ENCODE measurements at regions not wholly inside any gene's neighbourhood (a gene's known extent, or its start where the extent isn't known, plus 50 kb on each side); places are given as distances from the start of the nearest gene placed in this dataset.
A peak's percentile ranks its signal among the peaks of the same experiment; 100 is the strongest.
"Not testable (repeated sequence)": the region's sequence is repeated elsewhere in the genome, so short reads cannot be mapped to it uniquely, and the experiment has no call there.

- H3K27ac ChIP-seq (ENCODE audit: low read length); H3K36me3 ChIP-seq (ENCODE audit: control insufficient read depth, insufficient read depth, low read length); H3K27me3 ChIP-seq (ENCODE audit: control insufficient read depth, insufficient read depth, low read length); DNase-seq (ENCODE audit: low read depth, low spot score); H3K4me3 ChIP-seq (ENCODE audit: low read length); H3K9me3 ChIP-seq (ENCODE audit: control insufficient read depth, insufficient read depth, low read length); H3K4me1 ChIP-seq (ENCODE audit: control insufficient read depth, insufficient read depth, low read length): not testable (repeated sequence)
- no CpG with 5 or more reads among the region's 1 CpG for WGBS (ENCODE audit: insufficient coverage, insufficient read length)
Observed at GRCh38 chr1:58167131-58167530, 379.4 kb downstream of the OMA1 start.

GRCh38 chr1:58166417-58166816 is 380.1 kb downstream of the OMA1 start:
- H3K4me3 ChIP-seq (ENCODE audit: low read length) = no peak overlapping the region
- no peaks in the 10 kb centered on the region for H3K27me3 ChIP-seq (ENCODE audit: control insufficient read depth, insufficient read depth, low read length)
- H3K9me3 ChIP-seq (ENCODE audit: control insufficient read depth, insufficient read depth, low read length) = no peaks in the 10 kb centered on the region
- no peak overlapping the region for H3K27ac ChIP-seq (ENCODE audit: low read length)
- H3K36me3 ChIP-seq (ENCODE audit: control insufficient read depth, insufficient read depth, low read length) = no peaks in the 10 kb centered on the region
- WGBS (ENCODE audit: insufficient coverage, insufficient read length) = no CpG with 5 or more reads among the region's 3 CpGs
- H3K4me1 ChIP-seq (ENCODE audit: control insufficient read depth, insufficient read depth, low read length) = 0 out of 2 replicates have a peak, but pooled peaks cover 1% of the 10 kb centered on the region
- no peak for DNase-seq (ENCODE audit: low read depth, low spot score)

GRCh38 chr1:58165073-58165472 is 381.5 kb downstream of the OMA1 start:
- DNase-seq (ENCODE audit: low read depth, low spot score) = no peak
- Histone ChIP-seq H3K27ac (ENCODE audit: low read length) (no peak overlapping the region), H3K4me1 (ENCODE audit: control insufficient read depth, insufficient read depth, low read length) (0 out of 2 replicates have a peak, but pooled peaks cover 1% of the 10 kb centered on the region), H3K9me3 (ENCODE audit: control insufficient read depth, insufficient read depth, low read length) (no peaks in the 10 kb centered on the region), H3K27me3 (ENCODE audit: control insufficient read depth, insufficient read depth, low read length) (no peaks in the 10 kb centered on the region), H3K4me3 (ENCODE audit: low read length) (no peak overlapping the region), H3K36me3 (ENCODE audit: control insufficient read depth, insufficient read depth, low read length) (no peaks in the 10 kb centered on the region)
- WGBS (ENCODE audit: insufficient coverage, insufficient read length) = no CpG with 5 or more reads among the region's 6 CpGs

GRCh38 chr1:58162952-58163550 is 383.5 kb downstream of the OMA1 start:
- no peaks in the 10 kb centered on the region for H3K9me3 ChIP-seq (ENCODE audit: control insufficient read depth, insufficient read depth, low read length)
- peak; percentile 64 for DNase-seq (ENCODE audit: low read depth, low spot score)

GRCh38 chr1:58159434-58159830 is 387.1 kb downstream of the OMA1 start:
- H3K27me3 ChIP-seq (ENCODE audit: control insufficient read depth, insufficient read depth, low read length) = no peaks in the 10 kb centered on the region
- no peak overlapping the region for H3K4me3 ChIP-seq (ENCODE audit: low read length)
- H3K9me3 ChIP-seq (ENCODE audit: control insufficient read depth, insufficient read depth, low read length) = no peaks in the 10 kb centered on the region
- no peaks in the 10 kb centered on the region; the same call in 1 of the 2 replicates for H3K4me1 ChIP-seq (ENCODE audit: control insufficient read depth, insufficient read depth, low read length)
- no peaks in the 10 kb centered on the region for H3K36me3 ChIP-seq (ENCODE audit: control insufficient read depth, insufficient read depth, low read length)
- WGBS (ENCODE audit: insufficient coverage, insufficient read length) = no CpG with 5 or more reads among the region's 3 CpGs
- no peak for DNase-seq (ENCODE audit: low read depth, low spot score)
- no peak overlapping the region for H3K27ac ChIP-seq (ENCODE audit: low read length)

More at GRCh38 chr1:58162952-58163550, 383.5 kb downstream of the OMA1 start:
- Histone ChIP-seq H3K4me1 (ENCODE audit: control insufficient read depth, insufficient read depth, low read length) (no peaks in the 10 kb centered on the region), H3K4me3 (ENCODE audit: low read length) (no peak overlapping the region), H3K27me3 (ENCODE audit: control insufficient read depth, insufficient read depth, low read length) (no peaks in the 10 kb centered on the region), H3K36me3 (ENCODE audit: control insufficient read depth, insufficient read depth, low read length) (no peaks in the 10 kb centered on the region), H3K27ac (ENCODE audit: low read length) (no peak overlapping the region)
- no CpG with 5 or more reads among the region's 9 CpGs for WGBS (ENCODE audit: insufficient coverage, insufficient read length)

GRCh38 chr1:58158506-58159433 is 387.8 kb downstream of the OMA1 start:
- H3K27ac ChIP-seq (ENCODE audit: low read length) = no peak overlapping the region
- no peaks in the 10 kb centered on the region; the same call in 1 of the 2 replicates for H3K4me1 ChIP-seq (ENCODE audit: control insufficient read depth, insufficient read depth, low read length)

GRCh38 chr1:58158016-58158415 is 388.5 kb downstream of the OMA1 start:
- no peak for DNase-seq (ENCODE audit: low read depth, low spot score)
- no peaks in the 10 kb centered on the region for H3K9me3 ChIP-seq (ENCODE audit: control insufficient read depth, insufficient read depth, low read length)
- no peaks in the 10 kb centered on the region for H3K36me3 ChIP-seq (ENCODE audit: control insufficient read depth, insufficient read depth, low read length)
- no peak overlapping the region for H3K27ac ChIP-seq (ENCODE audit: low read length)
- no peaks in the 10 kb centered on the region; the same call in 1 of the 2 replicates for H3K4me1 ChIP-seq (ENCODE audit: control insufficient read depth, insufficient read depth, low read length)
- H3K27me3 ChIP-seq (ENCODE audit: control insufficient read depth, insufficient read depth, low read length) = no peaks in the 10 kb centered on the region
- no peak overlapping the region for H3K4me3 ChIP-seq (ENCODE audit: low read length)

More at GRCh38 chr1:58158506-58159433, 387.8 kb downstream of the OMA1 start:
- no CpG with 5 or more reads among the region's 11 CpGs for WGBS (ENCODE audit: insufficient coverage, insufficient read length)
- DNase-seq (ENCODE audit: low read depth, low spot score) = no peak
- H3K9me3 ChIP-seq (ENCODE audit: control insufficient read depth, insufficient read depth, low read length) = no peaks in the 10 kb centered on the region
- no peaks in the 10 kb centered on the region for H3K36me3 ChIP-seq (ENCODE audit: control insufficient read depth, insufficient read depth, low read length)
- H3K27me3 ChIP-seq (ENCODE audit: control insufficient read depth, insufficient read depth, low read length) = no peaks in the 10 kb centered on the region
- H3K4me3 ChIP-seq (ENCODE audit: low read length) = no peak overlapping the region

- Histone ChIP-seq H3K4me3 (ENCODE audit: low read length) (no peak overlapping the region), H3K36me3 (ENCODE audit: control insufficient read depth, insufficient read depth, low read length) (no peaks in the 10 kb centered on the region), H3K4me1 (ENCODE audit: control insufficient read depth, insufficient read depth, low read length) (no peaks in the 10 kb centered on the region; the same call in 1 of the 2 replicates), H3K9me3 (ENCODE audit: control insufficient read depth, insufficient read depth, low read length) (no peaks in the 10 kb centered on the region), H3K27ac (ENCODE audit: low read length) (no peak overlapping the region), H3K27me3 (ENCODE audit: control insufficient read depth, insufficient read depth, low read length) (no peaks in the 10 kb centered on the region)
- DNase-seq (ENCODE audit: low read depth, low spot score) = no peak
- no CpG with 5 or more reads among the region's 4 CpGs for WGBS (ENCODE audit: insufficient coverage, insufficient read length)
Observed at GRCh38 chr1:58157256-58157655, 389.3 kb downstream of the OMA1 start.

GRCh38 chr1:58156831-58157230 is 389.7 kb downstream of the OMA1 start:
- no peaks in the 10 kb centered on the region; the same call in 1 of the 2 replicates for H3K4me1 ChIP-seq (ENCODE audit: control insufficient read depth, insufficient read depth, low read length)
- H3K9me3 ChIP-seq (ENCODE audit: control insufficient read depth, insufficient read depth, low read length) = no peaks in the 10 kb centered on the region
- H3K36me3 ChIP-seq (ENCODE audit: control insufficient read depth, insufficient read depth, low read length) = no peaks in the 10 kb centered on the region
- no CpG with 5 or more reads among the region's 3 CpGs for WGBS (ENCODE audit: insufficient coverage, insufficient read length)
- DNase-seq (ENCODE audit: low read depth, low spot score) = no peak
- no peak overlapping the region for H3K4me3 ChIP-seq (ENCODE audit: low read length)
- H3K27me3 ChIP-seq (ENCODE audit: control insufficient read depth, insufficient read depth, low read length) = no peaks in the 10 kb centered on the region
- H3K27ac ChIP-seq (ENCODE audit: low read length) = no peak overlapping the region

- no CpG with 5 or more reads among the region's 1 CpG for WGBS (ENCODE audit: insufficient coverage, insufficient read length)
- Histone ChIP-seq H3K4me3 (ENCODE audit: low read length) (no peak overlapping the region), H3K27me3 (ENCODE audit: control insufficient read depth, insufficient read depth, low read length) (no peaks in the 10 kb centered on the region), H3K36me3 (ENCODE audit: control insufficient read depth, insufficient read depth, low read length) (no peaks in the 10 kb centered on the region), H3K4me1 (ENCODE audit: control insufficient read depth, insufficient read depth, low read length) (no peaks in the 10 kb centered on the region; the same call in 1 of the 2 replicates), H3K9me3 (ENCODE audit: control insufficient read depth, insufficient read depth, low read length) (no peaks in the 10 kb centered on the region), H3K27ac (ENCODE audit: low read length) (no peak overlapping the region)
- DNase-seq (ENCODE audit: low read depth, low spot score) = no peak
Observed at GRCh38 chr1:58156124-58156468, 390.4 kb downstream of the OMA1 start.

Measured in iPS DF 6.9 (cell line).